KMS-11 (cell line): ENCODE measurements at regions not wholly inside any gene's neighbourhood (a gene's known extent, or its start where the extent isn't known, plus 50 kb on each side); places are given as distances from the start of the nearest gene placed in this dataset.
A peak's percentile ranks its signal among the peaks of the same experiment; 100 is the strongest.

Source experiments
- H2AFZ ChIP-seq: fragments of 200-600 bp; sonication (generic); 2 replicates; pipeline ENCODE4 v1.6.1; 2016; ENCODE audit warnings: antibody characterized with exemption, mixed run types, low read depth
- H3K27ac ChIP-seq: fragments of 200-600 bp; sonication (generic); 2 replicates; pipeline ENCODE4 v1.6.1; 2016; ENCODE audit warnings: mild to moderate bottlenecking, mixed run types
- H3K27me3 ChIP-seq: fragments of 200-600 bp; sonication (generic); 2 replicates; pipeline ENCODE4 v1.6.1; 2017; ENCODE audit warnings: mild to moderate bottlenecking, low read depth, mixed run types, moderate library complexity; ENCODE audit not compliant: insufficient read depth
- H3K36me3 ChIP-seq: fragments of 200-600 bp; sonication (generic); 2 replicates; pipeline ENCODE4 v1.6.1; 2017; ENCODE audit warnings: mild to moderate bottlenecking, mixed run types; ENCODE audit not compliant: insufficient read depth
- H3K4me1 ChIP-seq: fragments of 200-600 bp; sonication (generic); 2 replicates; pipeline ENCODE4 v1.6.1; 2016; ENCODE audit warnings: mild to moderate bottlenecking, low read depth, mixed run types; ENCODE audit not compliant: poor library complexity, severe bottlenecking
- H3K4me2 ChIP-seq: fragments of 200-600 bp; sonication (generic); 2 replicates; pipeline ENCODE4 v1.7.0; 2016; ENCODE audit warnings: mild to moderate bottlenecking, mixed run types
- H3K4me3 ChIP-seq: fragments of 200-600 bp; sonication (generic); IDR thresholded peaks from 2 replicates; pipeline ENCODE4 v1.6.1; 2017; ENCODE audit warnings: low read depth, low read length, mixed read lengths; ENCODE audit not compliant: insufficient read depth
- H3K79me2 ChIP-seq: fragments of 200-600 bp; sonication (generic); 2 replicates; pipeline ENCODE4 v1.6.1; 2016; ENCODE audit warnings: low read depth, mixed run types; ENCODE audit not compliant: insufficient read depth
- H3K9ac ChIP-seq: fragments of 200-600 bp; sonication (generic); 2 replicates; pipeline ENCODE4 v1.6.1; 2016; ENCODE audit warnings: mild to moderate bottlenecking, mixed run types
- H4K20me1 ChIP-seq: fragments of 200-600 bp; sonication (generic); 2 replicates; pipeline ENCODE4 v1.6.1; 2016; ENCODE audit warnings: mild to moderate bottlenecking, mixed run types; ENCODE audit not compliant: insufficient read depth
- CTCF ChIP-seq: fragments of 200-600 bp; sonication (generic); conservative IDR thresholded peaks from 2 replicates; pipeline ENCODE4 v1.6.1; 2017; ENCODE audit warnings: low read depth, mild to moderate bottlenecking, antibody characterized with exemption, low read length, moderate library complexity, mixed read lengths

- no peaks in the 10 kb centered on the region for H4K20me1 ChIP-seq
- no peak for TF ChIP-seq CTCF
- H3K79me2 ChIP-seq: no peaks in the 10 kb centered on the region
- no peak overlapping the region for H3K9ac ChIP-seq
- no peak overlapping the region for H3K4me3 ChIP-seq
- H2AFZ ChIP-seq: no peak overlapping the region
- H3K36me3 ChIP-seq: no peaks in the 10 kb centered on the region
- H3K27me3 ChIP-seq: no peaks in the 10 kb centered on the region
- no peak overlapping the region for H3K27ac ChIP-seq
- peaks cover 6% of the 10 kb centered on the region for H3K4me1 ChIP-seq
- no peak overlapping the region for H3K4me2 ChIP-seq
These were observed 1029.0 kb downstream of the GRM8 start for GRCh38 chr7:126223729-126224128.

- no peak for TF ChIP-seq CTCF
- no peak overlapping the region for H3K9ac ChIP-seq
- H4K20me1 ChIP-seq: no peaks in the 10 kb centered on the region
- no peaks in the 10 kb centered on the region for H3K36me3 ChIP-seq
- H3K4me2 ChIP-seq: no peak overlapping the region
- H3K4me3 ChIP-seq: no peak overlapping the region
- H3K27ac ChIP-seq: no peak overlapping the region
- H3K79me2 ChIP-seq: no peaks in the 10 kb centered on the region
- no peak overlapping the region for H2AFZ ChIP-seq
- no peaks in the 10 kb centered on the region for H3K27me3 ChIP-seq
- no peaks in the 10 kb centered on the region for H3K4me1 ChIP-seq
These were observed 1030.0 kb downstream of the GRM8 start for GRCh38 chr7:126222782-126223181.

- no peak overlapping the region for H3K4me3 ChIP-seq
- H3K4me1 ChIP-seq: peaks cover 15% of the 10 kb centered on the region
- no peaks in the 10 kb centered on the region for H3K79me2 ChIP-seq
- H3K4me2 ChIP-seq: no peak overlapping the region
- no peaks in the 10 kb centered on the region for H4K20me1 ChIP-seq
- no peak overlapping the region for H2AFZ ChIP-seq
- H3K9ac ChIP-seq: no peak overlapping the region
- H3K27me3 ChIP-seq: no peaks in the 10 kb centered on the region
- no peaks in the 10 kb centered on the region for H3K36me3 ChIP-seq
- TF ChIP-seq CTCF: no peak
- no peak overlapping the region for H3K27ac ChIP-seq
These were observed 1037.0 kb downstream of the GRM8 start for GRCh38 chr7:126215785-126216184.

GRCh38 chr7:126213876-126214275 is 1038.9 kb downstream of the GRM8 start:
- Histone ChIP-seq H3K4me3 (no peak overlapping the region), H3K27me3 (no peaks in the 10 kb centered on the region), H2AFZ (no peak overlapping the region), H4K20me1 (no peaks in the 10 kb centered on the region), H3K27ac (no peak overlapping the region), H3K4me1 (peaks cover 23% of the 10 kb centered on the region), H3K79me2 (no peaks in the 10 kb centered on the region), H3K9ac (no peak overlapping the region), H3K36me3 (no peaks in the 10 kb centered on the region), H3K4me2 (no peak overlapping the region)
- no peak for TF ChIP-seq CTCF

- Histone ChIP-seq H3K4me1 (peaks cover 23% of the 10 kb centered on the region), H3K27ac (no peak overlapping the region), H3K36me3 (no peaks in the 10 kb centered on the region), H3K4me2 (peak overlapping the region; percentile 69; the same call in 1 of the 2 replicates), H4K20me1 (no peaks in the 10 kb centered on the region), H3K27me3 (no peaks in the 10 kb centered on the region), H3K4me3 (no peak overlapping the region), H2AFZ (no peak overlapping the region), H3K79me2 (no peaks in the 10 kb centered on the region), H3K9ac (no peak overlapping the region)
- no peak for TF ChIP-seq CTCF
These were observed 1040.9 kb downstream of the GRM8 start for GRCh38 chr7:126211875-126212274.
